HG03280 (cell line): ENCODE measurements at regions not wholly inside any gene's neighbourhood (a gene's known extent, or its start where the extent isn't known, plus 50 kb on each side); places are given as distances from the start of the nearest gene placed in this dataset.
"Not testable (repeated sequence)": the region's sequence is repeated elsewhere in the genome, so short reads cannot be mapped to it uniquely, and the experiment has no call there.

Experiments used
- ATAC-seq: cut with Tn5 transposase; IDR thresholded peaks from one replicate; pipeline ENCODE4 v1.9.1; 2021; ENCODE audit warnings: mild to moderate bottlenecking, moderate library complexity; ENCODE audit not compliant: unreplicated experiment

DNA sequence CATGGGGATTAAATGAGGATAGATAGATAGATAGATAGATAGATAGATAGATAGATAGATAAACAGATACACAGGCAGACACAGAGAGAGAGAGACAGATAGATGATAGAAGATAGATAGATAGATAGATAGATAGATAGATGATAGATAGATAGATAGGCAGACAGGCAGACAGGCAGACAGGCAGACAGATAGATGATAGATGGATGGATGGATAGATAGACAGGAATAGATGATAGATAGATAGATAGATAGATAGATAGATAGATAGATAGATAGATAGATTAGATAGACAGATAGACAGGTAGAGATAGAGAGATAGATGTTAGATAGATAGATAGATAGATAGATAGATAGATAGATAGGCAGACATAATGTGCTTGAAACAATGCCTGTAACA is 137.3 kb downstream of the MED10 start:
- ATAC-seq: not testable (repeated sequence)

DNA sequence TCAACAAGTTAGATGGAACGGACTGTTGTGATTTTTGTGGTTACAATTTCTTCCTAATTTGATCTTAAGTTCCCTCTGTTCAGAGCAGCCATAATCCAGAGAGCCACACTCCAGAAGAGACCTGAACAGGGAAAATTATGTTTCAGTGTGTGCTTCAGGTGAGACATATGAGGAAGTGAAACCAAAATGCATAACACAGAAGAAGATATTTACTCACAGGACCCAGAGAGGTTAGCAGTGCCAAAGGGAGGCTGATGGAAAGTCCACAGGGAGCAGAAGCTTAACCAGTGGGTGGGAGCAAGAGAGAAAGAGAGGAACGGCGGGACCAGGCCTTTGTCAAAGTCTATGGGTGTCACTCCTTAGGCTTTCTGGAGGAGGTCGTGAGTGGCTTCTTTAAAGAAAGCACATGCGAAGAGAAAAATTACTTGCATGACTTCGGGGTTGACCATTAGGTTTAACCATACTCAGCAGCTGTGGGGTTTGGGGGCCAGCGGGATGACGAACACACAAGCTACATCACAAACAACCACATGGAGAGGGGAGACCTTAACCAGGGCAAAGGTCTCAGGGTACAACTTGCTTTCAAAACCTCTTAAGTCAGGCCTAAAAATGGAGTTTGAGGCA is 141.4 kb downstream of the MED10 start:
- no peak for ATAC-seq

DNA sequence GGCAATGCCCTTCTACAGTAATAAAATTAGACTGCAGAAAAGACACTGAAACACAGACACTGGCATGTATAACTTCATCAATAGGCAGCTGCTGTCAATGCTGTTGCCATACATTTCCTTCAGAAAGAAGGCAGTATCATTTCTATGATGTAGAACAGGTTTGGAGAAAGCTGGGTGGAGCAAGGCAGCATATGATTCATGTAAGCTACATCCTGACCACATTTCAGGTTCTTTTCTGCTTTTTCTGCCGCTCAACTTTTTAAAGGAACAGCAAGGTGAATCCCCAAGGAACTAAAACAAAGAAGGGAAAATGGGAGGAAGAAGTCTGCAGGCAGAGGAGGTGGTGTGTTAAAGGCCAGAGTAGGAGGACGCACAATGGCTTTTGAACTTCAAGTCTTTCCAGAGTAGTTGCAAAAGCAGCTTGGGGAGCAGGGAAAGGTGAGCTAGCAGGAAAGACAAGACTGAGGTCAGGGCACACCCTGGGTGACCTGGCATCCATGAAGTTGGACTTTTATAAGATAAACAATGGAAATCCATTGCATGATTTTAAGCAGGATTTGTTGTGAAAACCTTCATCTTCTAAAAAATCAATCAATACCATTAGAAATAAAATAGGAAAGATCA is 142.1 kb downstream of the MED10 start:
- no peak for ATAC-seq

DNA sequence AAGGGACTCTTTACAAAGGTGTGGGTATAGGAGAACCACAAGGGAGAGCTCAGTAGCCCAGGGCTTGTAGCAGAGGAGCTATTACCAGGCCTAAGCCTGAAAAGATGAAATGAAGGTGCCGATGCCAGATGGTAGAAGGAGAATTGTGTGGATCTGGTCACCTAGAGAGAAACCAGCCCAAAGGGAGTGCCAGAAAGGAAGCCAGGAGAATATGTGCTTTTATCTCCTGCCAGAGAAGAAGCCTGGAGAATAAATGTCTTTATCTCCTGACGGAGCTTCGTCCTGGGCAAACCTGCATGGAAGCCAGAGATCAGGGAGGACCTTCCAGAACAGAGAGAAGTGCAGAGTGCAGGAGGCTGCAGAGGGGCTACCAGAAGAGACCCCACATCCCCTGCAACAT is 142.6 kb downstream of the MED10 start:
- ATAC-seq: no peak

DNA sequence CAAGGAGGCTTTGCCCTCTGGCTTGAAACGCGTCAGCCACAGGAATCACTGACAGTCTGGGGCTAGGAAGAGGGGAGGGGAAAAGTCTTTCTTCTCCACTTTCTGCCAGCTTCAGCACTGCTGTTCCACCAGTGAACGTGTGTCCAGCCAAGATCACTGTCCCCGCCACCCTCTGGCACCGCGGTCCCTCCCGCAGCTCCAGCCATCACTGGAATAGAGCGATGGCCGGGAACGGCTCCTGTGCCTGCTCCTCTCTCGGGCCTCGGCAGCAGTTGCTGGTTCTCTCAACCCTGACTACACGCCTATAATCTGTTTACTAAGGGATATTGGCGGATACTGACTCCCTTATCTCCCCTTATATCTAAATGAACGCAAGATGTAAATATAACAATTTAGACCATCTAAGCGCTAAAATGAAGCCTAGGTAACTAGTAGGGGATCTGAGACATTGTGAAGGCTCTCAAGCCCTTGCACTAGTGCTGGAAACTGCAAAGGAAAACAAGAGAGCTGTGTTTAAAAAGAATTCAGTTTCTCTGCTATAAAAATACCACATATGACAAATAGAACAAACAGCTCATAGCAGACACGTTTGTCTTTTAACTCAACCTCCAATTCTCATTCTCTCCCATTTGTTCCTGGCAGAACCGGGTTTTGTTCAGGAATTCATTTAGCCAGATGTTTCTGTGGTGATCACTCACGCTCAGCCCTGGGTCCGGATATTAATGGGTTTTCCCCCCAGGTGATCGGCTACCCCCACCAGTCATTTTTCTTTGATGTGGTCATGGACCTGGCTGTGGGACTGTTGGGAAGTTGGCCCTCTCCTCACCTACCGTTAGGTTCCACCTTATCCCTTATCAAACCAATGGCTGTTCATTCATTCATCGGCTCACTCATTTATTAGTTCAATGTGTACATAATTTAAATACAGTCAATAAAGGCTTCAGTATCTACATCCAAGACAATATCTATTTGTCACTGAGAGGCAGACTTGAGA is 149.8 kb downstream of the MED10 start:
- ATAC-seq: no peak

DNA sequence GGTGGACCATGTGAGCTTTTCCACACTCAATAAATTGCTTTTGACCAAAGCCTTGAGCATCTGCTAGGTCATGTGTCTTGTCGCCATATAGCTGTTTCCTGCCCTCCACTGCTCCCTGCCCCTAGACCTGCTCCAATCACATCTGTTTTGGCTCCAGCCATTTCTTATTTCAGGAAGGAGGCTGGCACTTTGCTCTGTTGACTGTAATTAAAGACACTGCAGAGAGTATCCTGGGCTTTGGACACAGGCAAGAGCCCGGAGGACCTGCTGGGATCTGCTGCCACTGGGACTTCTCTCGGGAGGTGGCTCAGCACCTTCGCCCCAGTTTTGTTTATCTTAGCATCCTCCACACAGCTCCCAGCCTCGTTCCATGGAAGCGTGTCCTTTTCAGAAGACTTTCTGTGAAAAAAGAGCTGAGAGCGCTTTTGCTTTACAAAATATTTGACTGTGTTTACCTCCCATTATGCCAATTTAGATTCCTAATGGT is 153.2 kb downstream of the MED10 start:
- ATAC-seq: no peak

DNA sequence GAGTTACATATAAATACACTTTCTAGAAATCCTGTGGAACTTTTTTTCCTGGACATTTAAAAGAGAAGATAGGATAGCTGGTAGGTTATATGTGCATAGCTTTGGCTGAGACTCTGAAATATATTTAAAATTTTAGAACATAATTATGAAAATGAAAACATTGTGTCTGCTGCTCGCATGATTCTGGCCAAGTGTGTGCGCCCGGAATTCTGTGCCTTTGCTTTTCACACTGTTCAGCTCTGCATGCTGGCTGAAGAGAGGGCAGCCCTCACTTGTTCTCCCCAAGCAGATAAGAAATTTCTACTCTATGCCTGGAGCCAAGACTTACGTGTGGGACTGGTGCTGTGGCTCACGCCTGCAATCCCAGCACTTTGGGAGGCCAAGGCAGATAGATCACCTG is 153.9 kb downstream of the MED10 start:
- no peak for ATAC-seq

DNA sequence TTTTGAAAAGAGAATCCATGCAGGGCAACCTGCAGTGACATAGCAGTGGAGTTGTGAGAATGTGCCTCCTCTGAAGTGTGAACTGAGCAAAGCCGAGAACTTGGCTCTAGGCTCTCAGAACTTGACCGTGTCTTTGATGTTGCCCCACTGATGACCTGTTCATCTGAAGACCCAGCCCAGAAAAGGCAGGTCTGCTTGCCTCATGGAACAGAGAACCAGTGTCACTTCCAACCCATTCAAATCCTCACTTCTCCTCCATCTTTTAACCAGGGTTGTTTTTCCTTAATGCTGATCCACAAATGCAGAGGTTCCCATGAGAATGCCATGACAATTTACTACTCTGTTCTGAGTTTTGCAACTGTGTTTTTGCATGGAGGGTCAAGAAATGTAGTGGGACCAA is 155.4 kb downstream of the MED10 start:
- ATAC-seq: no peak

DNA sequence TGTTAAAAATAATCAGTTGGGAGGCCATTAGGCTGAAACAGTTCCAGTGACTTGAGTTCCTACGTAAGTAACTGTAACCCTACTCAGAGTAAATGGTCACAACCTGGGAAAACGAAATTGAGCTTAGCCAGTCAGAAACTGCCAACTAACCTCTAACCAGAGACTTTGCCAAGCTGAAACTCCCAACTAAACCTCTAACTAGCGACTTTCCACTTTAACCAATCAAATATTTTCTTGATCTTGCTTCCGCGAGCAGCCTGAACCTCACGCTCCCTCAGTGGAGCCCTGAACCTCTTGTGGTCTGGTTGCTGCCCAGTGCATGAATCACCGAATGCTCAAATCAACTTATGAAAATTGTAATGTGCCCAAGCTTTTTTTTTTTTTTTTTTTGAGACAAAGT is 156.2 kb downstream of the MED10 start:
- no peak for ATAC-seq

DNA sequence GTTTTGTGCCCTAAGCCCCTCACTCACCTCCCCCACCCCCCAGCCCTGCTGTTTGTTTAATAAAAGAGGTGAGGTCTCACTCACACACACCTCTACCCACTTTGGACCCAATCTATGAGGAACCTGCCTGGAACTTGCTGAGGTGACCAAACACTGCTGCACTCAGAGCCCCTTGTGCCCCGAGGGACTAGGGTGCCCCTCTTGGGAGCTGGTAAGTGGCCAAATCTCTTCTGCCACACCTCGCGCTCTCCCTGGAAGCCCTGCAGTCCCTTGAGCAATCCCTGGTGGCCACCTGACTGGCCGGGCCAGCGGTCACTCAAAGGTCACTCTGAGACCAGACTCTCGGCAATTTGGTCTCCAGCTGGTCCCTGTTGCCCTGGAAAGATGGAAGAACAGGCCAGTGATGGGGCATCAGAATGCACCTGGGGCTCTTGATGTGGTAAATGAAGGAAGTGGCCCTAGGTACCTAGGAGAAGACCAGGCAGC is 157.2 kb downstream of the MED10 start:
- ATAC-seq: no peak

DNA sequence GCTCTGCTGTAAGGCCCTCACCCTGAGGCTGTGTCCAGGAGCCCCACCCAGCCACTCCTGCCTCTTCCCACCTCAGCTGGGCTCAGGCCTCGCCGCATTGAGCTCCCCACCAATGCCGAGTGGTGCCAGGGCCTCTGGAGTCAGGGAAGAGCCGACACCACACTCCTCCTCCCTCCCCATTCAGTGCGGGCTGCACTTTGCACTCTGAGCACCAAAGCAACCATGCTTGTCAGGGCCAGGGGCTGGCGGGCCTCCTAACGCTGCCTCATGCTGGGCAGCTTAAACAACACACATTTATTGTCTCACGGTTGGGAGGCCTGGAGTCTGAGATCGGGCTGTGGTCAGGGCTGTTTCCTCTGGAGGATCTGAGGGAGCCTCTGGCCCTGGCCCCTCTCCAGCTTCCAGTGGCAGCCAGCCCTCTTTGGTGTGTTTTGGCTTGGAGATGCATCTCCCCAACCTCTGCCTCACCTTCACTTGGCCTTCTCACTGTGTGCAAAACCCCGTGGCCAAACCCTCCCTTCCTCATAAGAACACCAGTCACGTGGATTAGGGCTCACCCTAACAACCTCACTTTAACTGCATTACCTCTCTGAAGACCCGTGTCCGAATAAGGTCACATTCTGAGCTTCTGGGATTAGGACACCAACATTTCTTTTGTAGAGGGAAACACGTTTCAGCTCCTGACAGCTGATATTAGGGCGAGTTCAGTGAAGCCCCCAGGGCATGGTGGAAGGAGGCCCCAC is 157.8 kb downstream of the MED10 start:
- no peak for ATAC-seq

DNA sequence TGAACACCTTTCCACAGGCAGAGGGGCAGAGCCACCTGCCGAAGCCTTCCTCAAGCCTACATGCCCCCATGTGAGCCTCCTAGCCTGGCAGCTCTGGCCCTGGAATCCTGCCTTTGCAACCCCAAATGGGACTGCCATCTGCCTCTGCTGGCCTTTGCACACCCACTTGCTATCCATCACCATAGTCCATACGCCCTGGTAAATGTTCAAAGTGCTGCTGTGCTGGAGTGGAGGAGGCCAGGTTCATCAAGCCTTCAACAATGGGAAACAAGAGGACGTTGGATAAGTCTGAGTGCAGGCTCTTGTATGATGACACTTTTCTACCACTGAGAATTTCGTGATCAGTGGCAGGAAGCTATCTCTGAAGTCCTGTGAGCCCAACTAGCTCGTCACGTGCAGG is 159.8 kb downstream of the MED10 start:
- no peak for ATAC-seq

DNA sequence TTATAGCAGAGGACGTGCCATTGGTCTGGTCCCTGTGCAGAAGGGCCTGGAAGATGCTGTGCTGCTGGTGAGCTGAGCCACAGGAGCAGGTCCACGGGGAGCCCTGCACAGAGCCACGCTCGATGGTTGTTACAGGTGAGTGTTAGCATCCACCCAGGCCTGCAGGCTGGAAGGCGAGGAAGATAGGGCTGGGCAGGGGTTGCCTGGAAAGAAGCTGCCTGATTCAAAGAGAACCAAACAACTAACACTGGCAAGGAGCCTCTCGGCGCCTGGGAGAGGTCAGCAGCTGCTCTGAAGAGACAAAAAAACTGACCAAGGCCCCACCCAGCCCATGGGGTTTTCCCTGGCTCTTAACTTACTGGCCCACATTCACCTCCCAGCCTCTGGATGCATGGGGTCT is 160.2 kb downstream of the MED10 start:
- no peak for ATAC-seq

DNA sequence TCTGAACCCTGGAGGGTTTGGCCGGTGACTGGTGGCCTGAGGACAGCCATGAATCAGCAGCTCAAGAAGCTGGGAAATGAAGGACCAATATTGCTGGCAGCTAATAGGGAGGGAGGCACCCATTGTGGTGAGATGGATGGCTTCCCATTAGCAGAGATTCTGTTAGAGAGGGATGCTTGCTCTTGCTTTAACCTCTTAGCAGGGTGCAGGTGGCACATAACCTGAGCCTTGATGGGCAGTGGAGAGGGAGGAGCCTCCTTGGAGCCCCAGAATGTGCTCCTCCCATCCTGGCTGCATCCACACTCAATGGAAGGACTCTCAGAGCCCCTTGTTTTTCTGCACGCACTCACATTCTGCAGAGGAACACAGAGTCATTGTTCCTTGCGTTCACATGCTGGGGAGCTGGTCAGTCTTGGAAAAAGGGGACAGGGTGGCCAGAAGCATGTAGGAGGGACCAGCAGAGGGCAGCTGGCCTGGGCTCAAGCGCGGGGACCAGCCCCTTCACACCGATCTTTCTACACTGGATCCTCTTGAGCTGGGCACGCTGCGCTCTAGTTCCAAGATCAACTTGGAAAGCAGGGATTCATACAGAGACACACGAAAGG is 161.8 kb downstream of the MED10 start:
- no peak for ATAC-seq

DNA sequence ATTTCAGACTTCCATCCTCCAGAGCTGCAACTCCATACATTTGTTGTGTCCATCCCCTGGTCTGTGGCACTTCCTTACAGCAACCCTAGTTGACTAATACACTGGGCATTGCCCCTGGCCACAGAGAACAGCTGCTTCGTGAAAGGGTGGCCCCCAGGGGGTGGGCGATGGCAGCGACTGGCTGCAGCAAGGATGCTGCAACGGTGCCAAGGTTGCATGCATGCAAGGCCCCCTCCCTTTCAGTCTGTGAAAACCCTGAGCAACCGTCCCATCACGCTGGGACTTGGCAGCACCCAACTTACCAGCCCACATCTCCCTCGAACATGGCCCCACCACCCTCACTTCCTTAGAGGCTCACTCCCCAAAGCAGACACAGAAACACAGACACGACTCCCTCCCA is 162.5 kb downstream of the MED10 start:
- no peak for ATAC-seq

DNA sequence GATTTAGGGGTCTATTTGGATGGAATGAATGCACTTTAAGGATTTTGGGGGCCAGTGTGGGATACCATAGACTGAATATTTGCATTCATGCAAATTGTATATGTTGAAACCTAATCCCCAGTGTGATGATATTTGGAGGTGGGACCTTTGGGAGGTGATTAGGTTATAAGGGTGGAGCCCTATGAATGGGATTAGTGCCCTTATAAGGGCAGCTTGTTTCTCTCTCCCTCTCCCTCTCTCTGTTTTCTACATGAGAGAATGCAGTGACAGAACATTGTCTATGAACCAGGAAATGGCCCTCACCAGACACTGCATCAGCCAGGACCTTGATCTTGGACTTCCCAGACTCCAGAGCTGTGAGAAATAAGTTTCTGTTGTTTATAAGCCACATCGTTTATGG is 166.1 kb downstream of the MED10 start:
- ATAC-seq: no peak

DNA sequence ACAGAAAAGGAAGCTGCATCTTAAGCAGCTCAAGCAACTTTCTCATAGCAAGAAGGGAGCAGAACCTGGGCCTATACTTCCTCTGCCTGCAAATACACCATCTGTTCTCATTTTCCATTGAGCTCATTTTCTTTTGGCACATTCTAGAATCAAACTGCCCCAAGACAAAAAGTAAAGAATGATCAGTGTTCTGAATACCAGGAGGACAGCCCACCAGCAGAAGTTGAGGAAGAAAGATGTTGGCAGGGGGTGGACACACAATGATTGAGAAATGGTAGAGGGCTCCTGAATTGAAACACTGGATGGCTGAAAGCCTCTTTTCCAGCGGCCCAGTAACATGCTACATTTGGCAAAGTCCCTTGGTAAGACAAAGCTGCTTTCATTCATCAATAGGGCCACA is 171.8 kb downstream of the MED10 start:
- no peak for ATAC-seq

DNA sequence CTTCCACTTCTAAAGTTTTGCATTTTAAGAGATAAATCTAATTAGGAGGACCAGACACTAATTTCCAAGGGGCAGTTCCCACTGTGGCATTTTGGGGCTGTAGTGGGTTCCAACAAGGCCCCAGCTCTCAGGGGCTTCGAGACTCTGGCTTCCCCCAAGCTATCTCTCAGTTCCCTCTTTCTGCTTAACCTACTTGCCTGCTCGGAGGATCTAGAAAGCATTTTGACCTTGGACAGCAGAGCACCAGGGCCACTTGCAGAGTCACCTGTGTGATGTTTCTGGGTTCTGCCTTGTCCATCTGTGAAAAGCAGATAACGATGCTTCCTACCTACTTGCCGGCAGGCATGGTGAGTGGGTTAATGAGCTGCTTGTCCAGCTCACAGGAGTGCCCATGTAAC is 175.4 kb downstream of the MED10 start:
- ATAC-seq: peak; percentile 58

DNA sequence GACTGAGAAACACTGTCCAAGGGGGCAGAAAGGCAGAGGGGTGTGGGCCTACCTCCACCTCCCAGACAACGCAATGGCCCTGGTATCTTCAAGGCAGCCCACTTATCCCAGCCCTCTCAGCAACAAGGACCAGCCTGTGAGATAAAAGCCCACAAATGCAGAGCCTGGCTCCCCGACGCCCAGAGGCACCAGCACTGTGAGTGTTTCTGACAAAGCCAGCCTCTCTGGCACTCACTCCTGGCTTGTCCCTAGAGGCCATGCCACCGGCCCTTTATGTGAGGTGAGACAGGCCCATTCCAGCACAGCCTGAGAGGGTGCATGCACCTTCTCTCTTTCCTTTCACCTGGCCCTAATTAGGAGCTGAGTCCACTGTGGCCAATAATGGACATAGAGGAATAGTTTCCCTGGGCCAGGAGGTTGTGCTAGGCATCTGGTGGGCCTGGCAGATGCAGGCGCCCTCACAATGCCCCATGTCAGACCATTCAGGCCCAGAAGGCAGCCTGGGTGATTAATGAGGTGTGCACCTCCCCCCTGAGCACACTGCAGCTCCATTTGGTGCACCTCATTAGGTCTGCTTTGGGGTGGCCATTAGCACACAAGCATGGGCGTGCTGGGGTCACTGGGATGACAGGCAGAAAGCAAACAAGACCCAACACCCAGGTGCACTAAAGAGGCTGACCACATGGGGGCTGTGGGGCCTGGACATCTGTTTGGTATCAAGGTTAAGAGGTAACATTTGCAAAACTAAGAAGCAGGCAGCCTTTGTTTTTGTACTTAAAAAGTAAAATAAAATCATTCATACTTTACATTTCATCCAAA is 176.0 kb downstream of the MED10 start:
- peak; percentile 62 for ATAC-seq

DNA sequence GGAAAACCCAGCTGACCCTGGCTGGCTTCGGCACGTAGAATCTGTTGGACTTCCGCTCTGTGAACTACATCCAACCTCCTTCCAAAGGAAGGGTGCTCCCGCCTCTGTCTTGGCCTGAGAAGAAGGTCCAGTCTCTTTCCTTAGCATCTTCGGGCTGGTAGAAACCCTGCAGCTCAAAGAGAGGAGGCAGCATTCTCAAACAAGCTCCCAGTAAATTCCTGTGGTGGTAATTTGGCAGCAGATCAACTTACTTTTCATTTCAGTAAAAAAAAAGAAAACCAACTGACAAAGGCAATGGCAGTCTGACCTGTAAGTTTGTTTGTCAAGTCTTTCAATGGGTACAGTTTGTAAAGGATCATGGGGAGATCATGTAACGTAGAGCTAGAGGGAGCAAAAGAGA is 176.7 kb downstream of the MED10 start:
- ATAC-seq: no peak
